K562 (cell line): ENCODE measurements at regions not wholly inside any gene's neighbourhood (a gene's known extent, or its start where the extent isn't known, plus 50 kb on each side); places are given as distances from the start of the nearest gene placed in this dataset.

Source experiments
- ATAC-seq: fragments of 200-7000 bp; cut with Tn5 transposase; 3 replicates; pipeline ENCODE4 v1.9.1; 2020; ENCODE audit warnings: moderate library complexity
- BruUV-seq: library from RNA; stranded (reverse); fragments of 400-500 nt; replicated peaks from 2 replicates; lab custom pipeline; 2021; lab: Mats Ljungman, UMichigan
- CTCF ChIA-PET: fragments of 300-600 bp; formaldehyde crosslinking; extraction: SDS; loops from one replicate; lab custom pipeline; 2021; ENCODE audit warnings: low intra/inter-chr PET ratio; lab: Yijun Ruan, JAX
- POLR2A ChIA-PET: fragments of 300-600, 350-650 bp; sonication (Branson Sonifier 250); formaldehyde crosslinking; extraction: SDS; loops from one replicate; lab custom pipeline; 2021; ENCODE audit warnings: antibody characterized with exemption, inconsistent platforms; lab: Yijun Ruan, JAX
- DNase-seq, 4 experiments: peaks; one replicate each; pipeline versions ENCODE4 v3.0.0 to v3.0.0-alpha.2; 2011 to 2018; ENCODE audit warnings: low spot score in 3 of 4, mixed read lengths in 3 of 4; ENCODE audit errors: extremely low read depth in 1 of 4
- FAIRE-seq: peaks from 2 replicates; lab custom pipeline; 2011; peaks lifted over from hg19 to GRCh38; lab: Jason Lieb, UNC
- H2AFZ ChIP-seq: 2 replicates; pipeline ENCODE4 v1.6.0; 2011; ENCODE audit warnings: low read depth, low read length, control low read depth, inconsistent platforms
- H3K27ac ChIP-seq: fragments of 200-600 bp; 3 replicates; pipeline ENCODE4 v1.8.0; 2011; ENCODE audit warnings: low read depth, mild to moderate bottlenecking, control low read depth, inconsistent platforms, low read length, moderate library complexity, mixed read lengths; ENCODE audit errors: extremely low read depth
- H3K27me3 ChIP-seq, 2 experiments: fragments of 300-600 bp in 1 of 2; 2 replicates in 1 of 2; 3 replicates in 1 of 2; pipeline versions ENCODE4 v1.6.0 to v1.8.0; 2011; ENCODE audit warnings: inconsistent platforms in 2 of 2, low read length in 2 of 2, mild to moderate bottlenecking in 1 of 2, mixed read lengths in 1 of 2, moderate library complexity in 1 of 2; ENCODE audit not compliant: control insufficient read depth in 2 of 2, insufficient read depth in 2 of 2
- H3K36me3 ChIP-seq: fragments of 300-600 bp; 3 replicates; pipeline ENCODE4 v1.8.0; 2011; ENCODE audit warnings: mild to moderate bottlenecking, low read length, inconsistent platforms; ENCODE audit not compliant: control insufficient read depth, insufficient read depth
- H3K4me1 ChIP-seq, 2 experiments: fragments of 200-600 bp in 1 of 2; replicated peaks in 1 of 2; 2 replicates in 1 of 2; 3 replicates in 1 of 2; pipeline versions ENCODE4 v1.5.1 to v1.8.0; 2011; ENCODE audit warnings: inconsistent platforms in 2 of 2, low read length in 2 of 2, mild to moderate bottlenecking in 1 of 2, mixed read lengths in 1 of 2, moderate library complexity in 1 of 2; ENCODE audit not compliant: control insufficient read depth in 2 of 2, insufficient read depth in 2 of 2
- H3K4me2 ChIP-seq: 2 replicates; pipeline ENCODE4 v1.6.1; 2011; ENCODE audit warnings: low read length, control low read depth, inconsistent platforms, mixed read lengths; ENCODE audit not compliant: insufficient read depth
- H3K4me3 ChIP-seq: fragments of 200-600 bp; sonication (generic), shearing (Covaris generic); 2 replicates; pipeline ENCODE4 v1.5.1; 2016; ENCODE audit warnings: control low read depth, inconsistent platforms
- H3K79me2 ChIP-seq: fragments of 200-600 bp; 3 replicates; pipeline ENCODE4 v1.8.0; 2011; ENCODE audit warnings: low read length, inconsistent platforms; ENCODE audit not compliant: control insufficient read depth, insufficient read depth
- H3K9ac ChIP-seq, 2 experiments: 2 replicates each; pipeline versions ENCODE4 v1.6.0 to v1.6.1; 2011; ENCODE audit warnings: low read depth in 2 of 2, low read length in 2 of 2, control low read depth in 1 of 2, inconsistent platforms in 1 of 2, mild to moderate bottlenecking in 1 of 2, mixed read lengths in 1 of 2; ENCODE audit not compliant: insufficient read depth in 1 of 2
- H3K9me1 ChIP-seq: one replicate; pipeline ENCODE4 v1.6.0; 2011; ENCODE audit warnings: inconsistent platforms, mild to moderate bottlenecking, low read length, moderate library complexity; ENCODE audit not compliant: control insufficient read depth, insufficient read depth
- H3K9me3 ChIP-seq: replicated peaks from 2 replicates; pipeline ENCODE4 v1.5.1; 2011; ENCODE audit warnings: low read depth, low read length, inconsistent platforms; ENCODE audit not compliant: control insufficient read depth, insufficient read depth
- H4K20me1 ChIP-seq: replicated peaks from 2 replicates; pipeline ENCODE4 v1.6.1; 2011; ENCODE audit warnings: low read length, inconsistent platforms, mixed read lengths; ENCODE audit not compliant: control insufficient read depth, insufficient read depth
- BRCA1 ChIP-seq, 2 experiments: fragments of 450-650 bp in 1 of 2; sonication (generic) in 1 of 2; formaldehyde crosslinking in 1 of 2; IDR thresholded peaks; 2 replicates each; pipeline versions ENCODE4 v1.5.0 to v1.6.1; 2017 to 2020; ENCODE audit warnings: mild to moderate bottlenecking in 1 of 2, missing genetic modification reagents in 1 of 2
- CBFA2T3 ChIP-seq: fragments of 450-650 bp; IDR thresholded peaks from 2 replicates; pipeline ENCODE4 v1.6.1; 2017
- MEF2A ChIP-seq: IDR thresholded peaks from 2 replicates; pipeline ENCODE4 v1.6.1; 2011; ENCODE audit warnings: low read depth, mild to moderate bottlenecking, low read length, moderate library complexity; ENCODE audit not compliant: control insufficient read depth
- SETDB1 ChIP-seq: IDR thresholded peaks from one replicate; pipeline ENCODE4 v1.6.1; 2012; ENCODE audit warnings: low read length, control low read depth, inconsistent platforms
- SMAD3 ChIP-seq: fragments of 450-650 bp; formaldehyde crosslinking; conservative IDR thresholded peaks from 2 replicates; pipeline ENCODE4 v1.4.0; 2020; ENCODE audit warnings: mild to moderate bottlenecking
- TCF3 ChIP-seq: sonication (generic); formaldehyde crosslinking; IDR thresholded peaks from 2 replicates; pipeline ENCODE4 v1.4.0; 2020; ENCODE audit warnings: mild to moderate bottlenecking, missing genetic modification reagents
- WGBS: fragments of 100-300 bp; shearing (Covaris generic); methylation state at CpG from one replicate; pipeline ENCODE4 v1.1.6; 2016; ENCODE audit warnings: low coverage, mixed read lengths; ENCODE audit not compliant: insufficient coverage; ENCODE audit errors: missing lambda C conversion rate; 5-methylcytosine and 5-hydroxymethylcytosine counted together
- in situ Hi-C: fragments of 300-500 bp; cut with MboI; formaldehyde crosslinking; loops from 4 replicates; pipeline ENCODE4 v1.15.0; 2018; ENCODE audit warnings: inconsistent platforms, mixed read lengths
- intact Hi-C: fragments of 100-400 bp; cut with micrococcal nuclease; formaldehyde crosslinking; loops from 2 replicates; pipeline ENCODE4 v1.14.2; 2022

- no peak for TF ChIP-seq BRCA1 (IDR thresholded peaks at IDR 0.05)
- no peak for TF ChIP-seq BRCA1 (CRISPR knock-in tag; IDR thresholded peaks at IDR 0.05)
Observed at GRCh38 chr2:21640046-21640445, 516.3 kb downstream of the TDRD15 start (continued).

- Histone ChIP-seq H3K27me3 (no peaks in the 10 kb centered on the region), H4K20me1 (no peaks in the 10 kb centered on the region), H3K9ac (no peak overlapping the region), H3K9me1 (no peaks in the 10 kb centered on the region), H3K9me3 (no peaks in the 10 kb centered on the region), H3K36me3 (no peaks in the 10 kb centered on the region), H3K4me2 (no peak overlapping the region), H2AFZ (no peak overlapping the region), H3K4me3 (no peak overlapping the region), H3K27ac (no peak overlapping the region), H3K79me2 (no peaks in the 10 kb centered on the region), H3K4me1 (no peaks in the 10 kb centered on the region)
- WGBS = 2% methylated on average over 6 of the region's 6 CpGs
- FAIRE-seq (no peak), DNase-seq (peak in 2 of 4 experiments; percentile 9 to 12), ATAC-seq (no peak)
- in situ Hi-C loops (no loop called here), intact Hi-C loops (no loop called here)
- peak; percentile 39; the same call in 1 of the 2 replicates for TF ChIP-seq CBFA2T3
- TF ChIP-seq SETDB1 = no peak
- TF ChIP-seq MEF2A = no peak
- no peak for TF ChIP-seq SMAD3 (CRISPR knock-in tag)
- TF ChIP-seq TCF3 = peak; percentile 40; the same call in 1 of the 2 replicates
- ChIA-PET CTCF (no interaction called here), POLR2A (no interaction called here)
- no TSS peak for BruUV-seq
Observed at GRCh38 chr2:21642647-21643046, 518.9 kb downstream of the TDRD15 start.
